ENCODE measurements at regions not wholly inside any gene's neighbourhood (a gene's known extent, or its start where the extent isn't known, plus 50 kb on each side); places are given as distances from the start of the nearest gene placed in this dataset.
"Not testable (repeated sequence)": the region's sequence is repeated elsewhere in the genome, so short reads cannot be mapped to it uniquely, and the experiment has no call there.

GRCh38 chr21:15439726-15440125 is 290.1 kb upstream of the USP25 start:
- DNase-seq = no peak

GRCh38 chr21:15441060-15441493 is 288.7 kb upstream of the USP25 start:
- no peak for DNase-seq

GRCh38 chr21:15441992-15442391 is 287.8 kb upstream of the USP25 start:
- no peak for DNase-seq

DNA sequence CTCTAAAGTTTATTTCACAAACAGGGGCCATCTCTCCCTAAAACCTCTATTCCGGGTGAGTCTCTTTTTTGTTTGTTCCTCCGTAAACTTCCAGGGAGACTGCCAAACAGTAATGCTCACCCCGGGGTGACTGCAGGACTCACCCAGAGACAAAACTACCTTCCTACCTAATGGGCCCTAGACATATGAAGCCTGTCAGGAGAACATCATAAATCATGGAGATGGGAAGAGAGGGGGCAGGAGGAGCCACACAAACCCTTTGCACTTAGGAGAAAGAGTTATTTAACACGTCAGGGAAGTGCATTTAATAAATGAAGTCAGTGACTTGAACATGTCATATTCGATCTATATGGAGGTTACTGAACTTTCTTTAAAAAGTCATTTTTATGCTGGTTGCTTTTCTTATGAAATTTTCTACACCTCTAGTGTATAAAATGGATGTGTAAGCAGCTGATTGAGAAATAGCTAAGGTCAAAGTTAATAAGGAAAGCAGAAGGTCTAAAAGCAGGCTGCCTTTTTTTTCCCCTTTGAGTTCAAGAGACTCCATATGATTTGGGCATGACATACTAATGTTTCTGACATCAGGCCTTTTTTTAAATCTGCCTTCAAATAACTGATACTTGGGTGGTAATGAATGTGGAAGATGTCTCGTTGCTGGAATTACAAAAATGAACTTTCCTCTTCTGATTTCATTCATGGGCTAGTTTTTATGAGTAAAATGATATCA is 286.9 kb upstream of the USP25 start:
- DNase-seq = peak; percentile 63 to 74

GRCh38 chr21:15443740-15444117 is 286.1 kb upstream of the USP25 start:
- DNase-seq = no peak

- no peak for DNase-seq
Measured at GRCh38 chr21:15444118-15444960, 285.4 kb upstream of the USP25 start.

GRCh38 chr21:15445327-15445726 is 284.5 kb upstream of the USP25 start:
- DNase-seq = peak; percentile 65 to 80

- DNase-seq = peak; percentile 43 to 56
Measured at GRCh38 chr21:15446223-15446622, 283.6 kb upstream of the USP25 start.

GRCh38 chr21:15449556-15449955 is 280.2 kb upstream of the USP25 start:
- DNase-seq = no peak

GRCh38 chr21:15453261-15453660 is 276.5 kb upstream of the USP25 start:
- no peak for DNase-seq

DNA sequence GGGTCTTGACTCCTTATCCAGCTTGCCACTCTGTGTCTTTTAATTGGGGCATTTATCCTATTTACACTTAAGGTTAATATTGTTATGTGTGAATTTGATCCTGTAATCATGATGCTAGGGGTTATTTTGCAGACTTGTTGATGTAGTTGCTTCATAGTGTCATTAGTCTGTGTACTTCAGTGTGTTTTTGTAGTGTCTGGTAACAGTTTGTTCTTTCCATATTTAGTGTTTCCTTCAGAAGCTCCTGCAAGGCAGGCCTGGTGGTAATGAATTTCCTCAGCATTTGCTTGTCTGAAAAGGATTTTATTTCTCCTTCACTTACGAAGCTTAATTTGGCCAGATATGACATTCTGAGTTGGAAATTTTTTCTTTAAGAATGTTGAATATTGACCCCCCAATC is 276.0 kb upstream of the USP25 start:
- not testable (repeated sequence) for DNase-seq

DNA sequence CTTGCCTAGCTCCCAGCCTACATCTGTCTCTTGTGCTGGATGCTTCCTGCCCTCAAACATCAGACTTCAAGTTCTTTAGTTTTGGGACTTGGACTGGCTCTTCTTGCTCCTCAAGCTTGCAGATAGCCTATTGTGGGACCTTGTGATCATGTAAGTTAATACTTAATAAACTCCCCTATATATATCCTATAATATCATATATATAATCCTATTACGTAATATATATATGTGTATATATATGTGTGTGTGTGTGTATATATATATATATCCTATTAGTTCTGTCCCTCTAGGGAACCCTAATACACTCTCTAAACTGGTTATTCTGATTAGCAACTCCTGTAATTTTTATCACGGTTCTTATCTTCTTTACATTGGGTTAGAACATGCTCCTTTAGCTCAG is 274.9 kb upstream of the USP25 start:
- not testable (repeated sequence) for DNase-seq

DNA sequence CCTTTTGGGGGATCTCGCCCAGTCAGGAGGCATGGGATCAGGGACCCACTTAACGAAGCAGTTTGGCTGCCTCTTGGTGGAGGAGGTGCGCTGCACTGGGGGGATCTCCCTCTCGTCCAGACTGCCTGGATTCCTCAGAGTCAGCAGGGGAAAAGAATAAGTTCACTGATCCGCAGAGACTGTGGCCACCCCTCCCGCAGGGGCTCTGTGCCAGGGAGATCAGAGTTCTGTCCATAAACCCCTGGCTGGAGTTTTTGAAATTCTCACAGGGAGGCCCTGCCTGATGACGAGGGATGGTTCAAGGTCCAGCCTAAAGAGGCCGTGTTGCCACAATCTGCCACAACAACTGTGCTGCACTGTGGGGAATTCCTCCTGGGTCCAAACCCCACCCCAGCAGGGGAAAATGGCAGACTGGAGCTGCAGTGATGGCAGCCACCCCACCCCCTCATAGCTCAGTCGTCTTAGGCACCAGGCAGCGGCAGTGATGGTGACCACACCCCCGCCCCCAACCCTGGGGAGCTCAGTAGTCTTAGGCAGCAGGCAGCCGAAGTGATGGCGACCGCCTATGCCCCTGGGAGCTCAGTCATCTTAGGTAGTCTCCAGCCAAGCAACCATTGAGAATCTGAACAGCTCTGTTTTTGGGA is 273.8 kb upstream of the USP25 start:
- no peak for DNase-seq

- no peak for DNase-seq
Measured at GRCh38 chr21:15457965-15458364, 271.8 kb upstream of the USP25 start.

DNA sequence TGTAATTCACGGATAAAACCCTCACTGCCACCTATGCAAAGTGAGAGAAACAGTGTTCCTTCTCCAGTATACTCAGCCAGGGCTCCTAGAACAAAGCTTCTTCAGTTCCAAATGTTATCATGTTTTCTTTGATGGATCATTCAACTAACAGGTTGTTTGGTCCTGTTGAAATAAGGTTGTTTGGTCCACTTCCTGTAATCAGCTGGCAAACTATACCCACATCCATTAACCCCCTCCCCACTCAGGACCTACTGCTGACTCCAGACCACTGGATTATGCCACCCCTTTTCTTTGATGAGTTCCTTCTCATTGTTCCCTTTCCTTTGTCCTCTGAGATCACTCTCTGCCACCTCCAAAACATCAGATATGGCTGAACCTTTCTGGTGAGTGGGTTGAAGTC is 267.7 kb upstream of the USP25 start:
- no peak for DNase-seq

- no peak for DNase-seq
Measured at GRCh38 chr21:15466329-15466728, 263.5 kb upstream of the USP25 start.

DNA sequence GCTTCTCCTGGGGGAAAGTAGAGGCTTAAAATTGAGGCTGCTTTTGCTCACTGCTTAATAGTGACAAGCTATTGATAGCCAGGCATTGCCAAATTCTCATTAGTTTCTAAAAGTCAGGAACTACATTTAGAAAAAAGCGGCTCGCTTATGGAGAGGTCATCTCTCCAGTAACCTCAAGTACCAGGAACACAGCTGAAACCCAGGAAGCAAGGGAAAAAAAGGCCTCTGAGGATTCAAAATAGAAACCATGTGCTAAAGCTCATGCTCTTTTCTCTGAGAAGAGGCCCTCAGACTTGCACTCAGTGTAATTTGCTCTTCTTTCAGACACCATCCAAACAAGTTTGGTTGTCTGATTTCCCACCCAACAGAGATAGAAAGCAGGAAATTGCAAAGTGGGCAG is 261.4 kb upstream of the USP25 start:
- no peak for DNase-seq

DNA sequence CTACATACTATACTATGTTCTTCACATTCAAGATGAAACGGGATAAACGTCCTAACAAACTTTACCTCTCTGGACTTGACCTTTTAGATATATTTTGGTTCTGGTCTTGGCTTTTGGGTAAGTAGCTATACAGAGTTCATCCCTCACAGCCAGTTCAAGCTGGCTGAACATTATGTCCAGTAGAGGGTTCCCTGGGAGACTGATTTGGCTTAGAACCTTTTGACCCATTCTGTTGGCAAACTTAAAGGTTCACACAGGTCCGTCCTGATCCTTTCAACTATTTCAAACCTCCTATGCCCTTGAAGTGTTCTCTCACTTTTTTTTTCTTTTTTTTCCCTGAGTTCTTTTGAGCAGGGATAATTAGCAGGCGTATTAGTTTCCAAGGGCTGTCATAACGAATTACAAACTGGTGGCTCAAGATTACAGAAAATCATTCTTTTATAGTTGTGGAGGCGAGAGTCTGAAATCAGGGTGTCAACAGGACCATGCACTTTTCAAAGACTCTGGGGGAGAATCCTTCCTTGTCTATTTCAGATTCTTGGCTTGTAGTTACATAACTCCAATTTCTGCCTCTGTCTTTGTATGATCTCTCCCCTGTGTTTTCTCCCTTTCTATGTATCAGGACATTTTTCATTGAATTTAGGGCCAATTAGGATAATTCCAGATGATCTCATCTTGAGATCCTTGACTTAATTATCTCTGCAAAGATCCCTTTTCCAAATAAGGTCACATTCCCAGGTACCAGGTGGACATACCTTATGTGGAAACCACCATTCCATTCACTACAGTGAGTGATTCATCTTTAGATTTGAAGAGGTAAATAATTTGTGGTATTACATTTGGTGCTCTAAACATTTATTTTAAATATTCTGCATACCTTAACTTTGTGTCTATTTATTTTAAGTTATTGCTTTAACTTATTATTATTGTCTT is 257.4 kb upstream of the USP25 start:
- DNase-seq = no peak

- DNase-seq = not testable (repeated sequence)
Measured at GRCh38 chr21:15477773-15478172, 252.0 kb upstream of the USP25 start.

- DNase-seq = no peak
Measured at GRCh38 chr21:15480160-15480559, 249.6 kb upstream of the USP25 start.

DNA sequence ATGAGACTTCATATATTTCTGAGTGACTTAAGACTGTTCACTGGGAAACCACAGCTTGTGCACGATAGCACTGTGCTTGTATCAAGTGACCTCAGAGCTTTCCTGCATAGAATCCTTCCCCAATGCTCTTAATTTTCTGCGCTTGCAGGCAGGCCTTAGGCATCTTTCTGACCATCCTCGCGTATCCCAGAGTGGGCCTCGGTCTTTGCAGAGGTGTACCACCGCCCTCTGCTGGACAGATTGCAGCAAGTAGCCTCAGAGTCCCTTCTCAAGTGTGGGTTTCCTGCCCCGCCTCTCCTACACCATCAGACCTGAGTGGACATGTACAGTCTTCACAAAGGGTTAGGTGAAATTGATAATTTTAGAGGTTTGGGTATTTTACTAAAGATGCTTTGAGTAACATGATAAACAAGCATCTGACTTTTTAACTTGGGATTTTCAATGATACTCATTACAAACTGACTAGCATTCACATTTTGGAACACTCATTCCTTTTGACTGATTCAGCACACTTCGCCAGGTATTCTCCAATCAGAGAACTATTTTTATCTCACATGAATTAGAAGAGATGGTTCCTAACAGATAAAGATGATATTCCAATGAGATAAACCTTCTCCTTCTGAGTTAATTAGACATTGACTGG is 246.5 kb upstream of the USP25 start:
- peak; percentile 87 to 88 for DNase-seq
